GM21423 (cell line): ENCODE measurements at regions not wholly inside any gene's neighbourhood (a gene's known extent, or its start where the extent isn't known, plus 50 kb on each side); places are given as distances from the start of the nearest gene placed in this dataset.
"Not testable (repeated sequence)": the region's sequence is repeated elsewhere in the genome, so short reads cannot be mapped to it uniquely, and the experiment has no call there.

Experiments
- ATAC-seq: cut with Tn5 transposase; IDR thresholded peaks from one replicate; pipeline ENCODE4 v1.9.1; 2021; ENCODE audit warnings: mild to moderate bottlenecking, moderate library complexity; ENCODE audit not compliant: unreplicated experiment

DNA sequence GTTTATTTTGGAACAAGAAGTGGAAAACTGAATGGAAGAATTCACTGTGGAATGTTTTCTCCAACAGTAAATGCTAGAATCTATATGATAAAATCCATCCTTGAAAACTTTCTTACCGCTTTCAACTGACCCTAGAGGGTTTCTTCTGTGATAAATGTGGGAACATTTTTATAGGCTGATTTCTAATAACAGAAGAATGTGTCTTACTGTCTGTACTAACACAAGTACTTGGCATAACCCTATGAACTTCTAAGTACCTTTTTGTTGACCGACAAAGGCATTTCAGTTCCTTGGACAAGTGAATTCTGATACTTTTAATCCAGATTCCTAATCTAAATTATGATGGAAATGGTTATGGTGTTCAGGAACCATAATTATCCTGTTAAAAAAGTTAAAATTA, 1109.7 kb upstream of the FLRT2 start:
- no peak for ATAC-seq

DNA sequence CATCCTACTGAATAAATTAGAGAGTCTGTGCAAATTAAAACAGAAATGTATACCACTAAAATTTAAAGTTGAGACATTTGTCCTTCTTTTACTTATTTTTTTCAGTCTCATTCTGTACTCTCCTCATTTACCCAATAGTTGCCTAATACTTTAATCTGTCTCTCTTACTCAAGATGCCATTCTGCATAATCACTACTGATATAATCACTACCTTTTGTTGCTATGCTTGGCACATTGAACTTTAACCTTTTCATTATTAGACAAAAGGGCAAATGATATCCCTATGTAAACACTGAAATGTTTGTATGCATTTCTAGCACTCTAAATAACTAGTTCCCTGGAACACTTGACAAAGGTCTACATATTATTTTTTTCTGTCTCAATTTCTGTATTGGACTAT, 1108.3 kb upstream of the FLRT2 start:
- ATAC-seq, result no peak

DNA sequence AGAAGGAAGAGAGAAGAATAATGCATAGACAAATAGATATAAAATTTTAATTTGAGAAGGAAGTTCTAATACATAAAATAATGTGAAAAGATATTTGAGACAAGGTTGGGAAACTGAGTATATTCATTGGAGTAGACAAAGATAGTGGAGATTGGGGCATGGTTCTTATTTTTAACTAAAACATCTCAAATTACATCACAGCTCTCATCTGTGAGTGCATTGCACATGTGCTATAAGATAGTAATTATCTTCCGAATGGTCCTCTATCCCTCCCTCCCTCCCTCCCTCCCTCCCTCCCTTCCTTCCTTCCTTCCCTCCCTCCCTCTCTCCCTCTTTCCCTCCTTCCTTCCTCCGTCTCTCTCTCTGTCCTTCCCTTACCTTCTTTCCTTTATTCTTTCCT, 1104.0 kb upstream of the FLRT2 start:
- ATAC-seq, result no peak

DNA sequence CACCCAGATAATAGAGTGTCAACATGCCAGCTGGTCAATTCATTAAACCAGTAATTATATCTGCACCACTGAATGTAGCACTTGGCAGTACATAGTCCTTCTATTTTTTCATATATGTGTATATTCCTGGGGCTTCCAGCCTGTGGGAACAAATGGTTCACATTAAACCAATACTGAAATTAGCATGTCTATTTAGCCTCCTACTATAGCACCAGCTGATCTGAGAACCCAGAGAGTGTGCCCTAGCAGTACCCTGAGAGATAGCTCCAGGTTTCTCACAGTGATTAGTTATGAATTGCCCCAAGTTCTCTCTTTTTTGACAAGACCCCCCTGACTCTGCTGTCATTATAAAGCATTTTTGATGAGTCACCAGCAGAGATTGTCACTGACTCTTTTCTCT, 1097.3 kb upstream of the FLRT2 start:
- ATAC-seq, result no peak

DNA sequence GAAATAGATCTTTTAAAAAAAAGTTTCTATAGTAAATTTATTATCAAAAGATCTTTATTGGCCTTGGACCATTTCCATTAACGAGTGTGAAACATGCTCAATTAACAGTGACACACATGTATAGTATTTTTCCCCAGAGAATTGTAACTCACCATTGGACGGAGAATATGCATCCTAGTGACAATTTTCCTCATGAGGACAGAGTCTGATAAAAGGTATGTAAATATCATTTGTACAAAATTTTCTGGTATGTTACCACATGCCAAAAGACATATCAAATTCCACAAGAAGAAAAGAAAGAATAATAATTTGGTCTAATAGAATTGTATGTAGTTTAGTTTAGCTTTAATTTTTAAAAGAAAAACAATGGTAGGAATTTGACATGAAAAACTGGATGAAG, 1096.0 kb upstream of the FLRT2 start:
- ATAC-seq, result no peak

DNA sequence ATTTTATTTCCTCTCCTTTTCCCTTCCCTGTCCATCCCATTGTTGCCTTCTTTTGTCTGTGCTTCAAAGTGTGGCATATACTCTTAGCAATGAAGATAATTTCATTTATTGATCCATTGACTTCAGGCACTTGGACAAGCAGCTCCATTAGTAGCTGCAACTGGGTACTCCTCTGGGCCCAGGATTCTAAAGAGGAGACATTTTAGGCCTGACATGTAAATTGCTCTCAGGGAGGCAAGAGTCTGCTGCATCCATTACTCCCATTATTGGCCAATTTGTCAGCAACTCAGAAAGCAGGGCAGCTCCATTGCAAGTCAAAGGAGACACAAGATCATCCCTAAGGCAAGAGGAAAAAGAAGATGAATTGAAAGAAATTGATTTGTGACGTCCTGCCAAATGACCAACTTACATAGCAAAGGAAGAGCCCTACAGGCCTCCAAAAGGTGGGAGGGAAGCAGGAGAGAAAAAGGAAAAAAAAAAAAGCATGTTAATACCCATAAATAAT, 1094.1 kb upstream of the FLRT2 start:
- no peak for ATAC-seq

DNA sequence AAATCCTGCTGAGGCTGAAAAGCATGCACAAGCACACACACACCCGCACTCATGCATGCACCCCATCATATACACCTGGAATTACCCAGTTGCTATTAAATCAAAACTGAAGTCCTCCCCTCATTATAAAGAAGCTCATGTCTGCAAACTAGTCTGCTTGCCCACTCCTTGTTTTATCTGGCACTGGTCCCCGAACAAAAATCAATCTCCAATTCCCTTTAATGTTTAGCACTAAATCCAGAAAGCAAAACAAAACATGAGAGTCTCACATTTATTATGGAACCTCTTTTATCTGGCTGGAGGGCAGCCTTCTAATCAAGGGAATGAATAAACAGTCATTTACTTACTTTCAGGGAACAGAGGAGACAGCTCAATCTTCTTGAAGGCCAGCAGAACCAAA, 1093.4 kb upstream of the FLRT2 start:
- no peak for ATAC-seq

DNA sequence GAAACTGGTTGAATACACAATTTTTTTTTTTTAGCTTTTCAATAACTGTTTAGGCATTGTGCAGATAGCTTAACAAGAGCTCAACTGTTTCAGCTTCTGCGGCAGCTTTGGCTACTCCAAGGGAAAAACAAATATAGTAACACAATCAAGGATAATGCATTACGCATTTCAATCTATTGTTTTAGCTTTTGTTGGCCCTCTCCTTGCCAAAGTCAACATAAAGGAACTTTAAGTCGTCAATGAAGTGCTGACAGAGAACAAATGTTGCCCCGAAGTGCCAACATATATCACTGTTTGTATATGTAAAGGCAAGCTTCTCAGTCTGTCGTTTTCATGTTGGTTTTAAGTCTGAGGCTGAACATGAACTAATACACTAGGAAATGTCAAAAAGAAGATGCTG, 1087.4 kb upstream of the FLRT2 start:
- ATAC-seq, result no peak

DNA sequence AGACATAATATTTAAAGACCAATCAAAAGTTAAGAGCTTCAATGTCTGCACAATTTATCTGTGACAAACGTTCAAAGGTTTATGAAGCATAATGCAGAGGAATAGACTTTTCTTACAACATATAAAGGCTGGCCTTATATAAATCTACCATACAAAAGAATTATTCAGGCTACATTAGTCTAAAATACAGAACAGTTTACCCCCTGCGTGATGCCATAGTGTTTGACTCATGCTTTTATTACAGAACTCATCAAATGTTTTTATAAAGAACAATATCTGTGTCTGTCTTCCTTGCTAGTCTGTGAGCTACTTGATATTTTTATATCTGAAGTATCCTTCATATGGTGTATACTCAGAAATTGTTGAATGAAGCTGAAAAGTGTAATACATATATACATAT, 1084.5 kb upstream of the FLRT2 start:
- no peak for ATAC-seq

DNA sequence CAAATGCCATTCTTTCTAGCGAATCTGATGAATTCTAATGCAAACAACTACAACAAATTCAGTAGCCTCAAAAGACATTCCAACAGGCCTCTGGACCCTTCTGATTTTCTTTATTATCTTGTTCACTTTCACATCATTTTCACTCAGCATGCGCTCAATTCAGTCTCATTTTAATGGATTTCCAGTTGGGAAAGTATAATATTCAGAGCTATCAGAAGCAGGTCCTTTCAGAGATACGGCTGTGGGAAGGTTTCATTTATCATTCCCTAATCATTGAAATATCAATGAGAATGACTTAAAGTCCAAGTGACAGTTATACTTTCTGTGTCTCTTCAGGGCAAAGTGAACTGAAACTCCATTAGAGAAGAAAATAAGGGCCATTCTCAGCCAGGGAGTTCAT, 1083.7 kb upstream of the FLRT2 start:
- ATAC-seq, result no peak

DNA sequence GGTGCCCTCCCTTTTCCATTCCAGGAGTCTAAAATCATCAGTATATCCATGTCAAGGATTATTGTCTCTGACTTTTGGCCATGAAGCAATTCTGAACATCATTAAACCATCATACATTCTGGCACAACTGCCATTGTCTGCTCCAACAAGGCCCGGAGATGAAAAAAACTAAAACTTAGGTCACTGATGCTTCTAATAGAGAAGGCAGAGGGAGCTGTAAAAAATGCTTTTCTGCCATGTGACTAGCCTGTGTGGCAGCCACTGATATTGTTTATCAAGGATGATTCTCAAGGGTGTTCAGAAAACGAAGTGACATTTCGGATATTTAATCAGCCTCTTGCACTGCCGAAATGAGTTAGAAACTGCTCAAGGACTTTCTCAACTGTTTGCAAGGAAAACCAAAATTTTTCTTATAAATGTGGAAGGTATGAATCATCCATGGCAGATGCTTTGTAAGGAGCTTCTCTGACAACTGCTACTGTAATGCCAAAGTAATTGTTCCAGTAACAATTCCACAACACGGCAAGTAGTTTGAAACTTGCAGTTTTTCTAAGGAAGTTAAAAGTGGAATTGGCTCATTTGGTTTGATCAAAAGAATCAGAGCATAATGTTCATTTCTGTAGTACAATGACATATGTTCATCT, 1076.5 kb upstream of the FLRT2 start:
- no peak for ATAC-seq

DNA sequence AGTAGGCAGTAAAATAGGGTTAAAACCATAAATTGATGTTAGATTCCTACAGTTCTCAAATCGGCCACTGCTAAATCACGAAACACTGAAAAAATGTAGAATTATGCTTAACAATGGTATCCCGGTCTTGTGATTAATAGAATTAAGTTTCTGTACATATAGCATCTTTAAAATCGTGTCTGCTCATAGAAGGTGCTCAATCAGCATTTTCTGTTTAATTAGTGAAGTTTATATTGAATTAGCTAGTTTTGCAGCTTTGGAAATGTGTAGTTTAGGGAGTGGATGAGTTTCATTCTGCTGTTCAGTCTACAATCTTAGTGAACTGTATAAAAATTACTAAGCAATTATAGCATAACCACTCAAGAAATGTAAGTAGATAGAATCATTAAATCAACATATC, 1075.8 kb upstream of the FLRT2 start:
- ATAC-seq, result no peak

DNA sequence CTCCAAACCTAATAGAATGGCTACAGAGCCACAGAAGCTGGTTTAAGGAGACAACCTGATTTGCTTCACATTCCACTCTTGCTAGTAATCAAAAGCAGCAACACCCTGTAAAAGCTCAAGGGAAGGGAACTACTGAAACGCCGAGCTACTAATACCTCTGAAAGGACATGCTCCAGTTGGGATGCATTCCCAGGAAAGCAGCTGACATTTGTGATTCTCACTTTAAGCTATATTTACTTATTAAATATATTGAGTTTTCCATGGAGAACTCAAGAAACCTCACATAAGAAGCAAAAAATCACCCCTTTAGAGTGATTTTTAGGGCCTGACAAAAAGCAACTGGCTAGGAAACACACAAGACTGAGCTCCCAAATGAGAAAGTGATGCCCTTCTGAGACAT, 1073.0 kb upstream of the FLRT2 start:
- no peak for ATAC-seq

DNA sequence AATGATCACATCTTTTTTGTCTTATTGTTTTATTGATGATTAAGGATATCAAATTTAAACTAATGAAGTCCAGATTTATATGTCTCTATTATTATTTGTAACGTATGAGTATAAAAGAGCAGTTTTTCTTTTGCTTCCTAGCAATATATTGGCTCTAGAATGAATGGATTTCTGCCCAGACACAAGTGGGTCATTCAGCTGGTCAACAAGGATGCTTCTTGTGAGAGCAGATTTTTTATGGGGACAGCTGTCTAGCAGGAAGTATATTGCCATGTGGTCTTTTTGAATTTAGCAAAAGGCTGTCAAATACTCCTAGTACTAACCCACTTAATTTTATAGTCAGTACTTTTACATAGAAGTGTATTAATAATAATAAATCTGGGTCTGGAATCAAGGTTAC, 1071.1 kb upstream of the FLRT2 start:
- no peak for ATAC-seq

DNA sequence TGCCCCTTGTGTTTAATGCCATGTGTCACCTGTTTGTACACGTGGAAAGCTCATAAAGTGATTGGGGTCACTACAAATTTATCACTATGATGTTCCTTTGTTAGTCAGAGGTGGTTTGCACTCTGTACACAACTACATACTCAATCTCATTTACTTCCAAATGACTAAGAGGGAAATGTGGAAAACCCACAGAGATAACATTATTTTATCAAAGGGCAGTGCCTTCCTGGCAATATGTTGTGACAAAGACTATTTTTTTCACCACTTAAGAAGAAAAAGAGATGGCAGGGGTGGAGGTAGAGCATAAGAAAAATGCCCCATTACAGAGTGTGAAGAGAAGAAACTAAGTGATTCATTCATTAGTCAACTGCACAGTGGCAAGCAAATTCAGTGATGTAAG, 1064.1 kb upstream of the FLRT2 start:
- ATAC-seq, result no peak

DNA sequence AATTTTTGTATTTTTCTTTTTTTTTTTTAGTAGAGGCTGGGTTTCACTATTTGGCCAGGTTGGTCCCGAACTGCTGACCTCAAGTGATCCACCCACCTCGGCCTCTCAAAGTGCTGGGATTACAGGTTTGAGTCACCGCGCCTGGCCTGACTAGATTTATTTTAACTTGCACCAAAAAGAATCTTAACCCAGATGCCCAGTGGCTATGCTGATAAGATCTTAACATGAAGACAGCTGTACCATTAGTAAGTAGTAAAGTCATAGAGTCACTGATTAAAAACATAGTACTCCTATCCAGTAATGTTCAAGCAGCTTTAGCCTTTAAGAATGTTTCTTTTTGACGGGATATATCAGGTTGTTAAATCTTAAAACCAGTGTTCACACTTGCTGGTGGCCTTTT, 1061.8 kb upstream of the FLRT2 start:
- ATAC-seq, result no peak

DNA sequence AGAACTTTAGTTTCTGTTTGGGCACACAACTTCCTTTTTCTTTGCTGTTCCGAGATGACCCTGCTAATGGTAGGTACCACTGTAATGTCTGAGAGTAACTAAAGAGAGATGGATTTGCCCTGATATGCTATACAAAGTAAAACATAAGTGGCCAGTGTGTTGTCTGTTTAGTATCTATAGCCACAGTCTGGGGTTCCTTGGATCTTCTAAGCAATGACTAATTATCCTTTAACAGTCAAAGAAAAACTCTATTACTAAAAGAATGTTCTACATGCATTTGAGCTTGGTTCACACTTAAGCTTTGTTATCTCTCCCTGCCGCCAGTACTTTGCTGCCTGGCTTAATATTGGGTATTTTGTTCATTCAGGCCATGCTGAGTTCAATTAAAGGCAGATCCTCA, 1051.9 kb upstream of the FLRT2 start:
- no peak for ATAC-seq

DNA sequence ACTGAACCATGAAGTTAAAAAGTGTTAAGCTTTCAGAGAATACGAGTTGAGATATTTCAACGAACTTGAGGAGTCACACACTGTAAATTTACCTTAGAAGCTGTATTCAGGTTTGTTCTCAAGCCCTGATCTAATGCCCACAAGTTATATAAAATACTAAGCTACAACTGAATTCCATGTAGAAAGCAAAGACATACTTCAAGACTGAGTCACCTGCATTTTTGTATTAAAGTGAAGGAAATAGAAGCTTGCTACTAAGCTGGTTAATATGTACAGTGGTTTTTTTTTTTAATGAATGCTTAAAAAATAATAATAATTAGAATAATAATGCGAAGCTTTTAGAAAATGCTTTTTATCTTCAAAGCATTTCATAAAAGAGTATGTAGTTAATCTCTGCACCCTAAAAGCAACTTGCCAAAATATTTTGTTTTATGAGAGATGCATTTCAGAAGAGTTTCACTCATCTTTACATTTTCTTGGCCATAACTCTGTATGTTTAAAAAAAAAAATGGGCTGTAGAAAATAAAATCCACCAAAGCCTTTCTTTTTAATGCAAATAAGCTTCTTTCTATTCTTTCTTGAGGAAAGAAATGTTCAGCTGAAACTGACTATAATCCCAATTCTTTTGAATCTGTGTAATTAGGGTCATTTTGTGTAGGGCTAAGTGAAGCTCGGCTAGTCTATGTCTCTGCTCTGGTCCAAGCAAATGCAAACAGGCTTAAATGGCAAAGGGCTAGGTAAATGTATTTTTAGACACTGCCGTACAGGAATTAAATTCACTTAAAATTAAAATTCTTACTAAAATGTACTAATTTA, 1047.5 kb upstream of the FLRT2 start:
- ATAC-seq, result no peak

DNA sequence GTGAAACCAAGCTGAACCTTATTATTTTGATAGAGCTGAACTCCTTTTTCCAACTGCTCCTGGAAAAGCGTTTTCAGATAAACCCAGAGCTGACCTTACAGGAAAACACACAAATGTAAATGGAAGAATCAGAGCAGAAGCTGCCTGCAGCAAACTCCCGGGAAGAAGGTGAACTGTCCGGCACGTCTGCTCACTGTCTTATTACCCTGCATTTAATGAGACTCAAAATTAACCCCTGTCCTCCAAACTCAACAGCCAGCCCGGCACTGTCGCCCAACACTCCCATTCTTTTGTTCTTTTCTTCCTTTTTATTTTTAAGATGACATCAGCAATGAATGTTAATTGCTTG, 1046.9 kb upstream of the FLRT2 start:
- no peak for ATAC-seq

DNA sequence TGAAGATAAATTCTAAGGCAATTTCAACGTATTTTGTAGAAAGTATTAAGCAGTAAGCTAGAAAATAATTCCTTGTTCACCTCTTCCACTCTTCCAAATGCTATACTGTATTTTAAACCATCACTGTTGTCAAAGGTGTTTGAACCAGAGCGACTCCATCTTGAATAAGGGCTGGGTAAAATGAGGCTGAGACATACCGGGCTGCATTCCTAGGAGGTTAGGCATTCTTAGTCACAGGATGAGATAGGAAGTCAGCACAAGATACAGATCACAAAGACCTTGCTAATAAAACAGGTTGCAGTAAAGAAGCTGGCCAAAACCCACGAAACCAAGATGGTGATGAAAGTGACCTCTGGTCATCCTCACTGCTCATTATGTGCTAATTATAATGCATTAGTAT, 1045.7 kb upstream of the FLRT2 start:
- not testable (repeated sequence) for ATAC-seq

DNA sequence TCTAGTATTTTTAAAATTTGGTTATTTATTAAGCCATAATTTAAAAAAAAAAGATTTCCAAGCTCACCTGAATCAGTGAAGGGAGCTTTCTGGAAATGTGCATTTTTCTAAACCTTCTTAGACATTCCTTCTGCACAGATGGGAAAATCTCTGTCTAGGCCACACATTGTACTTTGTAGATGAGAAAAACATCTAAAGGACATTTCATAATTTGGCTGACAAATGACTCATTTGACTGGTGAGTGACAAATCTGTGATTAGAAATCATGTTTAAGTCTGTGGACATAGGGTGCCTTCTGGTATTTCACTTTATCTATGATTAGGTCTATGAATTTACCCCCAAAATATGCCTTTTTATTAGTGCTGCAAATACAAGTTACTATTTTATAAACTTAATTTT, 1044.9 kb upstream of the FLRT2 start:
- ATAC-seq, result no peak

DNA sequence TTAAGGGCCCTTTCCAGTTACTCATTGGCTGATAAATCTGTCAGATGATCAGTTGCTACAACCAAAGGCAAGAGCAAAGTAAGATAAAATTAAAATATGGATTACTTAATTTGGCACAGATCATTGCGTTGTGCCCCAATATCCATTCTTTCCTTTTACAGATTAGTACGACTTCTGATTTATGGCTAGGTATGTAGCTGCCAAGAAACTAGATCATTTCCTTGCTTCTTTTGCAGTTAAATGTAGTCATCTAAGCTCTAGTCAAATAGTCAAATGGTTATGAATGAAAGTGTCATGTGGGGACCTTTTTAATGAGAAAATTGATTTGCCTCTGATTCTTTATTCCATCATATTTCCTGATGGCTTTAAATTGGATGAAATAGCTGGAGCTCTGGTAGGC, 1039.9 kb upstream of the FLRT2 start:
- no peak for ATAC-seq

DNA sequence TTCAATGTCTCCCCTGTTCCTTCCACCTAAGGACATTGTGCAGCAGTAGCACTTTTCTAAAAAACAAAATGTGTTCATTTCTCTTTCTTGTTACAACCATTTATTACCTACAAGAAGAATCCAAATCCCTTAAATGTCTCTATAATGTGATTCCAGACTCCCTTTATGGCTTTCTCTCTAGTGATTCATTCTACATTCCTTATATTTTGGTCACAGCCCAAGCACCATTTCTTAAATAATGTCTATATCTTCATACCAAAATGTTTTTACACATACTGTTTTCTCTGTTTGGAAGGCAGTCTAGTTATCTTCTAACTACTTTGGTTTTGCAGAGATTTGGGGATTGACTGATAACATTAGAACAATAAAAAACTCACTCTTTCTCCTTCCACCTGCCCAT, 1037.3 kb upstream of the FLRT2 start:
- ATAC-seq, result no peak
